Gastrocnemius medialis (tissue), 4 donors: ENCODE measurements at regions not wholly inside any gene's neighbourhood (a gene's known extent, or its start where the extent isn't known, plus 50 kb on each side); places are given as distances from the start of the nearest gene placed in this dataset.

Experiments used
- CTCF ChIP-seq, 5 experiments: fragments of 450-650 bp in 3 of 5; fragments of 200-600 bp in 2 of 5; sonication (generic) in 2 of 5; IDR thresholded peaks in 4 of 5; conservative IDR thresholded peaks in 1 of 5; 1 replicate in 4 of 5; 2 replicates in 1 of 5; pipeline ENCODE4 v1.5.1; 2016 to 2019; ENCODE audit warnings: antibody characterized with exemption in 5 of 5, mild to moderate bottlenecking in 3 of 5, moderate library complexity in 3 of 5
- POLR2A ChIP-seq, 2 donors: fragments of 450-650 bp; IDR thresholded peaks; one replicate each; pipeline ENCODE4 v1.6.1; 2017; ENCODE audit warnings: antibody characterized with exemption in 2 of 2, mild to moderate bottlenecking in 2 of 2, moderate library complexity in 2 of 2

GRCh38 chr10:86595496-86595895 is 58.9 kb upstream of the OPN4 start:
- TF ChIP-seq POLR2A (IDR thresholded peaks at IDR 0.05) = no peak
- TF ChIP-seq CTCF (IDR thresholded peaks at IDR 0.05 in 4 of 5, conservative IDR thresholded peaks at IDR 0.05 in 1 of 5) = no peak
